ENCODE measurements at regions not wholly inside any gene's neighbourhood (a gene's known extent, or its start where the extent isn't known, plus 50 kb on each side); places are given as distances from the start of the nearest gene placed in this dataset.

DNA sequence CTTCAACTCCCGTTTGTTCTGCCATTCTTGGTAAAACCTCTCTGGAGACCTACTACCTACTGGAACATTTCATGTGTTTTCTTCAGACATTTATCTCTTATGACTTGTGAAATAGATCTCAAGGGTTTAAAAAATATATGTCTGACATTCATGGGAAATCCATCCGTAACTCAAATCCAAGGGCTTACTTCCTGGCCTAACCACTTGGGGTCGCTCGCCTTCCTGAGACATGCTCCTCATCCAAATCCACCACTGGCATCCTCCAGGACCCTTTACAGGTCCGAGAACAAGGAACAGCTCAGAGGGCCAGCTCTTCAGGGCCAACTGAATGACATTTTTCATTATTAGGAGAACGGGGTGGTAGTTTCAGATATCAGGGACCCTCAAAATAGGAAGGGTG lies 235.1 kb upstream of the TUT7 start:
- DNase-seq (no peak), ATAC-seq (ENCODE audit: low FRiP score in 2 of 2) (no peak)
- Histone ChIP-seq H3K27me3 (no peaks in the 10 kb centered on the region), H3K4me3 (no peak overlapping the region), H3K27ac (no peak overlapping the region), H3K4me1 (peaks cover 0 to 5% (median 0%) of the 10 kb centered on the region in 4 donors), H3K9me3 (no peaks in the 10 kb centered on the region), H3K36me3 (no peaks in the 10 kb centered on the region)
- WGBS, 2 donors, result 91 to 92% methylated on average over 6 of the region's 6 CpGs
- TF ChIP-seq, protein P1, sequence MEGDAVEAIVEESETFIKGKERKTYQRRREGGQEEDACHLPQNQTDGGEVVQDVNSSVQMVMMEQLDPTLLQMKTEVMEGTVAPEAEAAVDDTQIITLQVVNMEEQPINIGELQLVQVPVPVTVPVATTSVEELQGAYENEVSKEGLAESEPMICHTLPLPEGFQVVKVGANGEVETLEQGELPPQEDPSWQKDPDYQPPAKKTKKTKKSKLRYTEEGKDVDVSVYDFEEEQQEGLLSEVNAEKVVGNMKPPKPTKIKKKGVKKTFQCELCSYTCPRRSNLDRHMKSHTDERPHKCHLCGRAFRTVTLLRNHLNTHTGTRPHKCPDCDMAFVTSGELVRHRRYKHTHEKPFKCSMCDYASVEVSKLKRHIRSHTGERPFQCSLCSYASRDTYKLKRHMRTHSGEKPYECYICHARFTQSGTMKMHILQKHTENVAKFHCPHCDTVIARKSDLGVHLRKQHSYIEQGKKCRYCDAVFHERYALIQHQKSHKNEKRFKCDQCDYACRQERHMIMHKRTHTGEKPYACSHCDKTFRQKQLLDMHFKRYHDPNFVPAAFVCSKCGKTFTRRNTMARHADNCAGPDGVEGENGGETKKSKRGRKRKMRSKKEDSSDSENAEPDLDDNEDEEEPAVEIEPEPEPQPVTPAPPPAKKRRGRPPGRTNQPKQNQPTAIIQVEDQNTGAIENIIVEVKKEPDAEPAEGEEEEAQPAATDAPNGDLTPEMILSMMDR (IDR thresholded peaks at IDR 0.05), result no peak
- TF ChIP-seq POLR2A (IDR thresholded peaks at IDR 0.05) (no peak), POLR2AphosphoS5 (IDR thresholded peaks at IDR 0.05) (no peak), EP300 (IDR thresholded peaks at IDR 0.05) (no peak)

DNA sequence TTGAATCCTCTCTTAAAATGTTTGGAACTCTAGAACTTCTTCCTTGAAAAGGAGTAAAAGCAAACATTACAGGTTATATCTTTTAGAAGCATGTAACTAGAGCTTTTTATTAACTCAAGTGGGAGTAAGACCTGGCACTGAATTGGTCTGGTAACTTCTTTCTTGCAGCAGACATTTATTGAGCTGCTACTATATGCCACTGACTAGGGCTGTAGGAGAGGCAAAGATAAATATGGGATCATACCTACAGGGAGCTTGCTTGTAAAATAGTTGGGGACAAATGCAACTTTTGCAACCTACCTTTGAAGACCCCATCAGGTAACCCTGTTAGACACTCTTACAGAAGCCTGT lies 231.9 kb upstream of the TUT7 start:
- DNase-seq (no peak), ATAC-seq (ENCODE audit: low FRiP score in 2 of 2) (no peak)
- Histone ChIP-seq H3K36me3 (no peaks in the 10 kb centered on the region), H3K9me3 (no peaks in the 10 kb centered on the region), H3K27me3 (no peaks in the 10 kb centered on the region), H3K27ac (peak overlapping the region in 1 of 4 donors; percentile 24), H3K4me1 (peaks cover 0 to 5% (median 0%) of the 10 kb centered on the region in 4 donors), H3K4me3 (peak overlapping the region in 1 of 4 donors; percentile 31)
- TF ChIP-seq POLR2AphosphoS5 (IDR thresholded peaks at IDR 0.05) (no peak), EP300 (IDR thresholded peaks at IDR 0.05) (no peak), POLR2A (IDR thresholded peaks at IDR 0.05) (no peak)
- TF ChIP-seq, protein P1 (IDR thresholded peaks at IDR 0.05), result no peak

GRCh38 chr9:86585422-86586143 lies 231.4 kb upstream of the TUT7 start:
- no peaks in the 10 kb centered on the region for H3K9me3 ChIP-seq
- H3K27ac ChIP-seq, result peak overlapping the region in 1 of 4 donors; percentile 24
- ATAC-seq (ENCODE audit: low FRiP score in 2 of 2) (no peak), DNase-seq (no peak)
- WGBS, 2 donors, result 37 to 41% methylated on average over 7 of the region's 7 CpGs
- peaks cover 0 to 5% (median 0%) of the 10 kb centered on the region in 4 donors for H3K4me1 ChIP-seq
- H3K27me3 ChIP-seq, result no peaks in the 10 kb centered on the region
- no peaks in the 10 kb centered on the region for H3K36me3 ChIP-seq
- peak overlapping the region in 2 of 4 donors; percentile 24 to 31 for H3K4me3 ChIP-seq
- TF ChIP-seq POLR2AphosphoS5 (IDR thresholded peaks at IDR 0.05) (no peak), EP300 (IDR thresholded peaks at IDR 0.05) (no peak), POLR2A (IDR thresholded peaks at IDR 0.05) (no peak)
- TF ChIP-seq, protein P1 (IDR thresholded peaks at IDR 0.05), result no peak

GRCh38 chr9:86580688-86581087 lies 226.5 kb upstream of the TUT7 start:
- Histone ChIP-seq H3K36me3 (no peaks in the 10 kb centered on the region), H3K4me3 (no peak overlapping the region), H3K27ac (no peak overlapping the region), H3K4me1 (peaks cover 0 to 8% (median 0%) of the 10 kb centered on the region in 4 donors), H3K9me3 (no peaks in the 10 kb centered on the region), H3K27me3 (no peaks in the 10 kb centered on the region)
- TF ChIP-seq POLR2A (IDR thresholded peaks at IDR 0.05) (no peak), EP300 (IDR thresholded peaks at IDR 0.05) (no peak), POLR2AphosphoS5 (IDR thresholded peaks at IDR 0.05) (no peak)
- TF ChIP-seq, protein P1 (IDR thresholded peaks at IDR 0.05), result no peak
- ATAC-seq (ENCODE audit: low FRiP score in 2 of 2) (peak in 1 of 2 donors; percentile 35), DNase-seq (peak in 1 of 2 donors; percentile 36)
- WGBS, 2 donors, result 55 to 69% methylated on average over 6 of the region's 6 CpGs

DNA sequence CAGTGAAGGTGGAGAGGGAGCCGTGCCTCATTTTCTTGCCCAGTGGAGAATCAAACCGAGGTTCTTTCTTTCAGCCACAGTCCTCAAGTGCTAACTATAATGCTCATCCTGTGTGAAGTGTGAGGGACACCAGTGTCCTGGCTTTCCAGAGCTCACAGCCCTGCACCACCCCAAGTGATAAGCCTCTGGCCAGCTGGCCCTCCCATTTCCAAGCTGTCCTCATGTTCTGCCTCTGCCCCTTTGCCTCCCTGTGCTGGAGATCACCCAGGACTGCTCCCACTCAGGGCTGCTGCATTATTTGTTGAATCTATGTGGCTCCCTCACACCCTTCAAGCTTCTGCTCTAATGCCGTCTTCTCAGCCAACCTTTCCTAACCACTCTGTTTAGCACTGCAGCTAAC lies 224.5 kb upstream of the TUT7 start:
- no peak for DNase-seq
- Histone ChIP-seq H3K27ac (no peak overlapping the region), H3K36me3 (no peaks in the 10 kb centered on the region), H3K9me3 (no peaks in the 10 kb centered on the region), H3K27me3 (no peaks in the 10 kb centered on the region), H3K4me1 (peaks cover 0 to 8% (median 0%) of the 10 kb centered on the region in 4 donors), H3K4me3 (no peak overlapping the region)
- TF ChIP-seq POLR2A (IDR thresholded peaks at IDR 0.05), result no peak
- no peak for TF ChIP-seq POLR2AphosphoS5 (IDR thresholded peaks at IDR 0.05)
- TF ChIP-seq EP300 (IDR thresholded peaks at IDR 0.05), result no peak
- TF ChIP-seq, protein P1 (IDR thresholded peaks at IDR 0.05), result no peak
- no peak for ATAC-seq (ENCODE audit: low FRiP score in 2 of 2)
- 84 to 93% methylated on average over 3 of the region's 3 CpGs for WGBS, 2 donors
